HG03354 (cell line): ENCODE measurements at regions not wholly inside any gene's neighbourhood (a gene's known extent, or its start where the extent isn't known, plus 50 kb on each side); places are given as distances from the start of the nearest gene placed in this dataset.
"Not testable (repeated sequence)": the region's sequence is repeated elsewhere in the genome, so short reads cannot be mapped to it uniquely, and the experiment has no call there.

Experiments
- ATAC-seq: cut with Tn5 transposase; IDR thresholded peaks from one replicate; pipeline ENCODE4 v1.9.1; 2021; ENCODE audit warnings: mild to moderate bottlenecking; ENCODE audit not compliant: unreplicated experiment, poor library complexity, severe bottlenecking

DNA sequence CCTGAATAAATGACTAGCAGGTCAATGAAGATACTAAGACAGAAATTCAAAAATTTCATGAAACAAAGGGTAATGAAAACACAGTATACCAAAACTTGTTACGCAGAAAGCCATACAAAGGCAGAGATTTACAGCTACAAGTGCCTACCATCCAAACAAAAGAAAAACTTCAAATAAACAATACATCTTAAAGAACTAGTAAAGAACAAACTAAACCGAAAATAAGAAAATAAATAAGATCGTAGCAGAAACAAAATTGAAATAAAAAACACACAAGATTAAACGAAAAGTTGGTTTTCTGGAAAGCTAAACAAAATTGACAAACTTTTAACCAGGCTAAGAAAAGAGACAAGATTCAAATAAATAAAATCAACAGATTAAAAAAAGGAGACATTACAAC lies 51.5 kb downstream of the VPREB1 start:
- ATAC-seq = not testable (repeated sequence)

DNA sequence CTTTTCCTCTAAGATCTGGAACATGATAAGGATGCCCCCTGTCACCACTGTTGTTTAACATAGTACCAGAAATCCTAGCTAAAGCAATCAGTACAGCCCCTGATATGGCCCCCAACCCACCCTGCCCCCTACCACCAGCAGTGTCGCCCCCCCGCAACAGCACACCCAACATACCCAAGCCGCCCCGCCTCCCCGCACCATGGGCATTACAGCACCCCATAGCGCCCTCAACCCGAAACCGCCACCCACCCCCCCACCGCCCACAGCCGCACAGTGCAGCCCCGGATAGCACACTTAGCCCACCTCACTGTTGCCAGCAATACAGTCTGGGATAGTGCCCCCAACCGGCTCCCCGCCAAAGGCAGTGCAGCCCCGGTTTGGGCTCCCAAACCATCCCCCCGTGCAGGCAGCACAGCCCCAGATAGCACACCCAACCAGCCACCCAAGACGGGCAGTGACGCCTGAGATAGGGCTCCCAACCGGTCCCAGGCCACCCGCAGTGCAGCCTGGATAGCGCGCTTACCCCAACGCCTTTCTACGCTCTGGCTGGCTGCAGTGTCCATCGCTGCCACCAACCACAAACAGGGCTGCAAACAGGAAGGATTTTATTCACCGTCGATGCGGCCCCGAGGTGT lies 52.7 kb downstream of the VPREB1 start:
- ATAC-seq = not testable (repeated sequence)

DNA sequence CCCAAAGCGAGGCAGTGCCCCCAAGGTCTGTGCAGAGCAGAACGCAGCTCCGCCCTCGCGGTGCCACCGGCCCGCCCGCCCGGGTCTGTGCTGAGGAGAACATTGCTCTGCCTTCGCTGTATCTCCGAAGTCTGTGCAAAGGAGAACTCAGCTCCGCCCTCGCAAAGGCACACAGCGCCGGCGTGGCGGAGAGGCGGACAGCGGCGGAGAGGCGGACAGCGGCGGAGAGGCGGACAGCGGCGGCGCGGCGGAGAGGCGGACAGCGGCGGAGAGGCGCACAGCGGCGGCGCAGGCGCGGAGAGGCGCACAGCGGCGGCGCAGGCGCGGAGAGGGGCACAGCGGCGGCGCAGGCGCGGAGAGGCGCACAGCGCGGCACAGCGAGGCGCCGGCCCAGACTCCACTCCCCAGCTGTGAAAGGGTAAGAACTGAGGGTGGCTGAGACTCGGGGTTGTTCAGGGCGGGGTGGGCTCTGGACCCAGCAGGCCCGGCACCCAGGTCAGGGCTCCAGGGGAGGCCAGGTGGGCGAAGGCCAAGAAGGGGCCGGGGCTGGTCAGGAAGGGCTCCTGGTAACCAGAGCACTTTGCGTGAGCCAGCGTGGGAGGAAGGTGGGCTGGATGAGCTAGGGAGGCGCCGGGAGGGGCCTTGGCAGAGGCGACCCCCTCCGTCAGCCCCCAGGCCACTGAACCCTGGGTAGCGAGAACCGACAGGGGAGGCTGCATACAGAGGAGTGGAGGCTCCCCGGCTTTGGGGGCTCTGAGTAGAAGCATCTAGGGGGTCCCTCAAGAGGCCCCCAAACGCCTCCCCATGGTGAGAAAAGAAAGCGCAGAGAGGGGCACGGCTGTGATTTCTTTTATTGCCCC lies 53.4 kb downstream of the VPREB1 start:
- peak; percentile 77 for ATAC-seq

DNA sequence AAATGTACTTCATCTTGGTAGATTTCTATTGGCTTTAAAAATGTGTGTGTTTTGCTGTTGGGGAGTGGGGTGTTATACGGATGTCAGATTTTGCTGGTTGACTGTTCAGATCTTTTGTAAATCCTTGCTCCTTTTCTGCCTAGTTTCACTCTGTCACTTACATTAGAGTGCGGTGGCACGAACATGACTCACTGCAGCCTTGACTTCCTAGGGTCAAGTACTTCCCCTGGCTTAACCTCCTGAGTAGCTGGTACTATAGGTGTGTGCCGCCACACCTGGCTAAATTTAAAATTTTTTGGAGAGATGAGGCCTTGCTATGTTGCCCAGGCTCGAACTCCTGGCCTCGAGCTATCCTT lies 54.0 kb downstream of the VPREB1 start:
- ATAC-seq = not testable (repeated sequence)

DNA sequence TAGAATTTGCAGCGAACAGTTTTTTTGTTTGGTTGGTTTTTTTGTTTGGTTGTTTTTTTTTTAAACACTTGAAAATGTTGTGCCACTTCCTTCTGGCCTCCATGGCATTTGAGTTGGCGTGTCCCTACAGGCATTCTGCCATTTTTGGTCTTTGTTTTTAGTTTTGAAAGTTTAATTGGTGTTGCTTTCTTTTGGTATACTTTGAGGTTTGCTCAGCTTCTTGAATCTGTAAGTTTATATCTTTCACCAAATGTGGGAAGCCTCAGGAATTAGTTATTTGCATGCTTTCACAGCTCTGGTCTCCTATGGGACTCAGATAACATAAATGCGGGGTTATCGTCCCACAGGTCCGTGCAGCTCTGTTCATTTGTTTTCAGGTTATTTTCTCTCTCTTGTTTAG lies 55.9 kb downstream of the VPREB1 start:
- ATAC-seq = not testable (repeated sequence)

DNA sequence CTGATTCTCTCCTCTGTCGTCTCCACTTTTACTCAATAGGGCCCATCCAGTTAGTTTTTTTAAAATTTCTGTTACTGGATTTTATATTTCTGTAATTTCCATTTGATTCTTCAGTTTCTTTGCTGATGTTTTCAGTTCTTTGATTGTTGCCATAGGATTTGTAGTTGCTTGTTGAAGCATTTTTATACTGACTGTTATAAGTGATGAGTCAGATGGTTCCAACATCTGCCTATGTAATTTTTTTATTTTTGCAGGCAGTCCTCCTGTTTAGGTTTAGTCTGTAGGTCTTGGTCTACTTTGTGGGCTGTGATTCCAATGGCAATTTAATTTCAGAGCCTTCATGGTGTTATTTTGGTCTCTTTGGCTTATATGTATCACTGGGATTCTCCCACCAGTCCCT lies 56.4 kb downstream of the VPREB1 start:
- not testable (repeated sequence) for ATAC-seq

DNA sequence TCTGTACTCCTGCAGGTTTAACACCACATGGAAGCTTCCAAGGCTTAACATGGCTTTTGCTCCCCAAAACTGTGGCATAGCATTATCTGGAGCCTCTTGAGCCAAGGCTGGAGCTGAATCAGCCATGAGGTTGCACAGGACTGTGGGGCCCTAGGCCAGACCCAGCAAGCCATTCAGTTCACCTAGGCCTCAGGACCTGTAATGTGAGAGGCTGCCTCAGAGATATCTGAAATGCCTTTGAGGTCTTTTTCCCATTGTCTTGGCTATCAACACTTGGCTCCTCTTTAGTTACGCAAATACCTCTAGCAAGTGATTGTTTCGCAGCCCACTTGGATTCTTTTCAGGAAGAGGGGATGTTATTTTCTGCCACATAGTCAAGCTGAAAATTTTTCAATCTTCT lies 72.0 kb downstream of the VPREB1 start:
- ATAC-seq = no peak

DNA sequence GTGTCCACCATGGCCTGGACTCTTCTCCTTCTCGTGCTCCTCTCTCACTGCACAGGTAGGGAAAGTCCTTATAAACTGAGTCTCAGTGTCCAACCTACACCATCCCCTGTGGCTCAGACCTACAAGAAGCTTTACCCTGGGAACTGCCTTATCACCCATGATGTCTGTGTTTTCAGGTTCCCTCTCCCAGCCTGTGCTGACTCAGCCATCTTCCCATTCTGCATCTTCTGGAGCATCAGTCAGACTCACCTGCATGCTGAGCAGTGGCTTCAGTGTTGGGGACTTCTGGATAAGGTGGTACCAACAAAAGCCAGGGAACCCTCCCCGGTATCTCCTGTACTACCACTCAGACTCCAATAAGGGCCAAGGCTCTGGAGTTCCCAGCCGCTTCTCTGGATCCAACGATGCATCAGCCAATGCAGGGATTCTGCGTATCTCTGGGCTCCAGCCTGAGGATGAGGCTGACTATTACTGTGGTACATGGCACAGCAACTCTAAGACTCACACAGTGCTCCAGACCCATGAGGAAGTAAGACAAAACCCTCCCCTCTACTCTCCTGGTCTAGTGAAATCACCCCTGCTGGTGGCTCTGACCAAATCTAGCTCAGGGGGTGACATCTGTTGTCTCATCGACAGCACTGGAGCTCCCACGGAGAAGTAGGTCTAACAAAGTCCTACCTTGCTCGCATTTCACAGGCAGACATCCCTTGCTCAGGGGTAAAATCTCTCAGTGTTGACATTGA lies 74.3 kb downstream of the VPREB1 start:
- ATAC-seq = no peak

DNA sequence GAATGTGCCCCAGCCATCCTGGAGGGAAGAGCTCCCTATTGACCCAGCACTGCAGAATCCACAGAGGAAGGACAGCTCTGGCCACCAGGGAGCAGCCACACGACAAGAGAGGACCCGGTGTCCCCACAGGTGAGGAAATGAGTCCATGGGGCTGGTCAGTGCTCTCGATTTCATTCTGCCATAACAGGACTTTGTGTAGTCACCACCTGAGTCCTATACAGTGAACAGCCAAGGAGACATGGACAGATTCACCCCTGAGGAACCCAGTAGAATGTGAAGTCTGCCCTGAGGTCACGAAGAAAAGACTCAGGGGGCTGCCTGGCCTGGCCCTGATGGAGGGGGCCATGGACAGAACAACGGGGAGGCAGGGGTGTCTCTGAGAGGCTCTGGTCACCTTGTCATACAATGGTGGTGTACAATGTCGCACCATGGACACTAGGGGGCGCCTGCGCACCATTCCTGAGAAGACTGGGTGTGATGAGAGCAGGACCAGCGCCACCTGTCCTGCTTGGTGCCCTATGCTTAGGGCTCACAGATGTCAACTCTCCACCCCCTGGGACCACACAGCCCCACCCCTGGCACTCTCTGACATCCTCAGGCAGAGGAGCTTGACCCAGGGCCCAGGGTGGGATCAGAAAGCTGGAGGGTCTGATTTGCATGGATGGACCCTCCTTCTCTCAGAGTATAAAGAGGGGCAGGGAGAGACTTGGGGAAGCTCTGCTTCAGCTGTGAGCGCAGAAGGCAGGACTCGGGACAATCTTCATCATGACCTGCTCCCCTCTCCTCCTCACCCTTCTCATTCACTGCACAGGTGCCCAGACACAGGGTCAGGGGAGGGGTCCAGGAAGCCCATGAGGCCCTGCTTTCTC lies 77.4 kb downstream of the VPREB1 start:
- ATAC-seq = peak; percentile 85

DNA sequence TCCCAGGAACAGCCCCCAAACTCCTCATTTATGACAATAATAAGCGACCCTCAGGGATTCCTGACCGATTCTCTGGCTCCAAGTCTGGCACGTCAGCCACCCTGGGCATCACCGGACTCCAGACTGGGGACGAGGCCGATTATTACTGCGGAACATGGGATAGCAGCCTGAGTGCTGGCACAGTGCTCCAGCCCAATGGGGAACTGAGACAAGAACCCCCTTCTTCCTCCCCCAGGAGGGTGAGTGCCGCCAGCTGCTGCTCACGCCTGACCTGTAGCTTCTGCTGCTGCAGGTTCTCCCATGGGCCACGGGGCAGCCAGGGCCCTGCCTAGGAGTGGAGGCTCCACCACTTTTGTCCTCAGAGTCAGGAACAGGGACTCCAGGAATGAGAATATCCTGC lies 78.2 kb downstream of the VPREB1 start:
- ATAC-seq = no peak

DNA sequence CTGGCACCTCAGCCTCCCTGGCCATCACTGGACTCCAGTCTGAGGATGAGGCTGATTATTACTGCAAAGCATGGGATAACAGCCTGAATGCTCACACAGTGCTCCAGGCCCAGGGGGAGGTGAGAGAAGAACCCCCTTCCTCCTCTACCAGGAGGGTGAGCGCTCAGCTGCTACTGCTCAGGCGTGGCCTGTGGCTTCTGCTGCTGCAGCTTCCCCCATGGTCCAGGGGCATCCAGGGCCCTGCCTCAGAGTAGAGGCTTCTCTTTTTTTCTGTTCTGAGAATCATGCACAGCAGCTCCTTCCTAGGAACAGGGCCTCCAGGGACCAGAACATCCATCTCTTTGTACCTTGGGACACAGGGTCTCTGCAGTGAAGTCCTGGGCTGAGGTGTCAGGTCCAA lies 83.1 kb downstream of the VPREB1 start:
- ATAC-seq = no peak

DNA sequence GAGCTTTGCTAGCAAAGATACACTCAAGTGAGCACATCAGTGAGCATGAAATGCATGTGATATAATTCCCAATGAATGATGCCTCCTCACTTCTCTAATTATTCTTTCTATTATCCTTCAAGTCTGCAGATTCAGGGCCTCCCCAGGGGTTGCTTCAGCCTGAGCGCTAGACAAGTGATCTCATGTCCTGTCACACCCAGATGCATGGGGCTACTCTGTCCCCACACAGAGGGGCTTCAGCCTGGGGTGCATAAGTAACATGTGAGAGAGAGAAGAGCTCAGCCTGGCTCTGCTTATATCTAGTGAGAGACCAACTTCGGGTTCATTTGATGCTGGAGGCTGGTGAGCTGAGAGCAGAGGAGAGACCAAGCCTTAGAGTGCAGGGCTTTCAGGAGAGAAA lies 85.2 kb downstream of the VPREB1 start:
- ATAC-seq = no peak

DNA sequence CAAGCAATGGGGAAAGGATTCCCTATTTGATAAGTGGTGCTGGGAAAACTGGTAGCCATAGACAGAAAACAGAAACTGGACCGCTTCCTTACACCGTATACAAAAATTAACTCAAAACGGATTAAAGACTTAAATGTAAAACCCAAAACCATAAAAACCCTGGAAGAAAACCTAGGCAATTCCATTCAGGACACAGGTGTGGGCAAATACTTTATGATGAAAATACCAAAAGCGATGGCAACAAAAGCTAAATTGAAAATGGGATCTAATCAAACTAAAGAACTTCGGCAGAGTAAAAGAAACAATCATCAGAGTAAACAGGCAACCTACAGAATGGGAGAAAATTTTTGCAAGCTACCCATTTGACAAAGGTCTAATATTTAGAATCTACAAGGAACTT lies 91.1 kb downstream of the VPREB1 start:
- ATAC-seq = not testable (repeated sequence)

DNA sequence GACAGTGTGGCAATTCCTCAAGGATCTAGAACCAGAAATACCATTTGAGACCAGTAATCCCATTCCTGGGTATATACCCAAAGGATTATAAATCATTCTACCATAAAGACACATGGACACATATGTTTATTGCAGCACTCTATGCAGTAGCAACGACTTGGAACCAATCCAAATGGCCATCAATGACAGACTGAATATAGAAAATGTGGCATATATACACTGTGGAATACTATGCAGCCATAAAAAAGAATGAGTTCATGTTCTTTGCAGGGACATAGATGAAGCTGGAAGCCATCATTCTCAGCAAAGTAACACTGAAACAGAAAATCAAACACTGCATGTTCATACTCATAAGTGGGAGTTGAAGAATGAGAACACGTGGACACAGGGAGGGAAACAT lies 91.7 kb downstream of the VPREB1 start:
- ATAC-seq = not testable (repeated sequence)

DNA sequence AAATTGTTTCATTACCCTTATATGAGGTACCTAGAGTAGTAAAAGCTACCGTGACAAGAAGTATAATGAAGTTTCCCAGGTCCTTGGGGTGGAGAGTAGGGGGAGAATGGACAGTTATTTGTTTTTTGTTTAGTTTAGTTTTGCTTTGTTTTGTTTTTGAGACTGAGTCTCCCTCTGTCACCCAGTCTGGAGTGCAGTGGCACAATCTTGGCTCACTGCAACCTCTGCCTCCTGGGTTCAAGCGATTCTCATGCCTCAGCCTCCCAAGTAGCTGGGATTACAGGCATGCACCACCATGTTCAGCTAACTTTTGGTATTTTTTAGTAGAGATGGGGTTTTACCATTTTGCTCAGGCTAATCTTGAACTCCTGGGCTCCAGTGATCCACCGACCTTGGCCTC lies 94.2 kb downstream of the VPREB1 start:
- not testable (repeated sequence) for ATAC-seq

DNA sequence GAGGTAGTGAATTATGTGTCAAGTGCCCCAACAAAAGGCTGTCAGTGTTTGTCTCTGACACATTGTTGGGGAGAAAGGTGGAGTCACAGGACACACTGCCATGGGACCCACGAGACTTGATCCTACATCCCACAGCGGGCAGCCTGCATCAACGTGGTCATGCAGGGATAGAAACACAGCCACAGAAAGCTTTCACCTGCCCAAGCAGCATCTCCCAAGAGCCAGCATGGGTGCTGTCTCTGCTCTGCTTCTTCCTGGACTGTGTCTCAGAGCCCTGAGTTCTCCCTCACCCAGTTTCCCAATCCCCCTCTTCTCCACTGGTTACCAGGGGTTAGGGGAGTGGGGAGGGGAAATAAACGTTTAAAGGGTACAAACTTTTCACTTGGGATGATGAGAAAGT lies 97.2 kb downstream of the VPREB1 start:
- ATAC-seq = no peak

DNA sequence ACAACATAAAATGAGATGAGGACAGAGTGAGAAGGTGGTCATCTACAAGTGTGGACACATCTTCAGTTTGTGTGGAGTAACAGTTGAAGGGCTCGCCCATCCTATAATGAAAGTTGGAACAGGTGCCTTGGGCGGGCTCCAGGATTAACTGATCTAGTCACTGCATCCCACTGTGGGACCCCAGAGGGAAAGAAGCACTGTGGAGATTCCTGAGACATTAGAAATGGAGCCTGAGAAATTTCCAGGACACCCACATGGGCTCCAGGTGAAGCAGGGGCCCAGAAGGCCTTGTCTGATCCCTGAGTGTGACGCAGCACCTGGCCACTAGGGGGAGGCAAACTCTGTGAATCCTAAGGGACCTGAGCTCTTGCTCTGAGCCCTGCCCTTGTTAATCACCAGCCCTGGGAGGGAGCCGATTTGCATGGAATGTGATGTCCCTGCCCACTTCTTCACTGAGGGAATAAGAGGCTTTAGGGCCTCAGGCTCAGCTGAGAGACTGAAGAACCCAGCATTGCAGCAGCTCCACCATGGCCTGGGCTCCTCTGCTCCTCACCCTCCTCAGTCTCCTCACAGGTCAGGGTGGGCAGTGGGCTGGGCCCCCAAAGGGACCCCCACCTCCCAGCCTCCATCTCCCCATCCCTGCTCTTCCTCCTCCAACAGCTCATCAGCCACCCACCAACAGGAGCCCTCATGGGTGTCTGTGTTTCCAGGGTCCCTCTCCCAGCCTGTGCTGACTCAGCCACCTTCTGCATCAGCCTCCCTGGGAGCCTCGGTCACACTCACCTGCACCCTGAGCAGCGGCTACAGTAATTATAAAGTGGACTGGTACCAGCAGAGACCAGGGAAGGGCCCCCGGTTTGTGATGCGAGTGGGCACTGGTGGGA lies 98.4 kb downstream of the VPREB1 start:
- ATAC-seq = no peak

DNA sequence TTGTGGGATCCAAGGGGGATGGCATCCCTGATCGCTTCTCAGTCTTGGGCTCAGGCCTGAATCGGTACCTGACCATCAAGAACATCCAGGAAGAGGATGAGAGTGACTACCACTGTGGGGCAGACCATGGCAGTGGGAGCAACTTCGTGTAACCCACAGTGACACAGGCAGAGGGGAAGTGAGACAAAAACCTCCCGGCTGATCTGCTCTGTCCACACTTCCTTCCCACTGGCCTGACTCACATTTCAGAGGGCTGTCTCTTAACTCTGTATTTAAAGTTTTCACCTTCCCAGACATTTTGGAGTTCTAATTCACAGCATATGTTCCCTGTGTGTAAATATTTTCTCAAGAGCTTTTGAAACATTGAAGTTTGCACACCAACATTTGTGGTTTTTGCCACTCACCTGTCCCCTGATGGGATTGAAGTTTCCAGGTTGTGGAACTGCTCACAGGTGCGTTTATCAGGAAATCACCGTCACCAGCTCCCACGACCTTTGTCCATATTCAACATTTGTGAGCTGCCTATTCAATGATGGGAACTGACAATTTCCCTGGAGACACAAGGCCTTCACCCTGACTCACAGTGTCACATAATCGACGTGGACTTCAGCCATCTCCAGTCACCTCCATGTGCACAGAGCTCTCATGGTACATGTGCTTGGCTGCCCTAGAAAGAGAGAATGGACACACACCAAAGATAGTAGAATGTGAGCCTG lies 99.2 kb downstream of the VPREB1 start:
- ATAC-seq = no peak
